Vagina (tissue), 2 donors: ENCODE measurements at regions not wholly inside any gene's neighbourhood (a gene's known extent, or its start where the extent isn't known, plus 50 kb on each side); places are given as distances from the start of the nearest gene placed in this dataset.
"Not testable (repeated sequence)": the region's sequence is repeated elsewhere in the genome, so short reads cannot be mapped to it uniquely, and the experiment has no call there.

Experiments
- DNase-seq, 2 donors: peaks; one replicate each; pipeline ENCODE4 v3.0.0-alpha.2; 2017; ENCODE audit errors: extremely low spot score in 2 of 2
- H3K27ac ChIP-seq: fragments of 200-600 bp; sonication (generic); one replicate; pipeline ENCODE4 v1.5.1; 2019
- H3K27me3 ChIP-seq: fragments of 200-600 bp; sonication (generic); one replicate; pipeline ENCODE4 v1.5.1; 2019
- H3K36me3 ChIP-seq, 2 donors: fragments of 200-600 bp; sonication (generic); one replicate each; pipeline ENCODE4 v1.5.1; 2017 to 2019
- H3K4me1 ChIP-seq: fragments of 200-600 bp; sonication (generic); one replicate; pipeline ENCODE4 v1.5.1; 2019
- H3K4me3 ChIP-seq, 2 donors: fragments of 200-600 bp; sonication (generic); 1 replicate in 1 of 2; 2 replicates in 1 of 2; pipeline ENCODE4 v1.5.1; 2016 to 2019
- H3K9me3 ChIP-seq: fragments of 200-600 bp; sonication (generic); one replicate; pipeline ENCODE4 v1.5.1; 2019
- POLR2A ChIP-seq, 2 donors: fragments of 450-650 bp; IDR thresholded peaks; one replicate each; pipeline ENCODE4 v1.6.1; 2017; ENCODE audit warnings: antibody characterized with exemption in 2 of 2, mild to moderate bottlenecking in 2 of 2, moderate library complexity in 2 of 2
- POLR2AphosphoS5 ChIP-seq, 2 donors: sonication (generic); formaldehyde crosslinking; IDR thresholded peaks; one replicate each; pipeline ENCODE4 v1.9.0; 2017; ENCODE audit warnings: antibody characterized with exemption in 2 of 2, mild to moderate bottlenecking in 2 of 2, low read depth in 1 of 2; ENCODE audit not compliant: insufficient read depth in 1 of 2
- intact Hi-C: fragments of 100-400 bp; cut with DNase I; formaldehyde crosslinking; loops from one replicate; pipeline ENCODE4 v1.15.1; 2023
- TF ChIP-seq, protein P1 (sequence below), 3 experiments: fragments of 450-650 bp in 2 of 3; fragments of 200-600 bp in 1 of 3; sonication (generic) in 1 of 3; IDR thresholded peaks; one replicate each; pipeline ENCODE4 v1.5.1; 2017 to 2019; ENCODE audit warnings: antibody characterized with exemption in 3 of 3, mild to moderate bottlenecking in 2 of 3, moderate library complexity in 2 of 3

DNA sequence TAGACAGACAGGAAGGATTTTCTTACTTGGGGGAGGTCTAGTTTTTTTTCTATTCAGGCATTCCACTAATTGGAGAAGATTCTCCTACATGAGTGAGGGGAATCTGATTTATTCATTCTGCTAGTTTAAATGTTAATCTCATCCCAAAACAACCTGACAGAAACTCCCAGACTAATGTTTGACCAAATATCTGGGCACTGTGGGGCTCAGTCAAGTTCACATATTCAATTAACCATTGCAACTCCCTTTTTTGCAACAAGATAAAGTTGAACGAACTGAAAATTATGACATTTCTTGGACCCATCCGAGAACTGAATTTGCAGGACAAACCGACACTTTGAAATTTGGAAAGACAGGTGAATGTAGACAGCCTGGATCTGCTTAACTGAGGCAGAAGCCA lies 194.4 kb upstream of the PTER start:
- intact Hi-C loops, result no loop called here
- no peaks in the 10 kb centered on the region for H3K4me1 ChIP-seq
- H3K36me3 ChIP-seq, result no peaks in the 10 kb centered on the region
- H3K4me3 ChIP-seq, result no peak overlapping the region
- DNase-seq, result no peak
- TF ChIP-seq POLR2A (IDR thresholded peaks at IDR 0.05) (no peak), POLR2AphosphoS5 (IDR thresholded peaks at IDR 0.05; ENCODE audit: insufficient read depth in 1 of 2, low read depth in 1 of 2) (no peak)
- TF ChIP-seq, protein P1, sequence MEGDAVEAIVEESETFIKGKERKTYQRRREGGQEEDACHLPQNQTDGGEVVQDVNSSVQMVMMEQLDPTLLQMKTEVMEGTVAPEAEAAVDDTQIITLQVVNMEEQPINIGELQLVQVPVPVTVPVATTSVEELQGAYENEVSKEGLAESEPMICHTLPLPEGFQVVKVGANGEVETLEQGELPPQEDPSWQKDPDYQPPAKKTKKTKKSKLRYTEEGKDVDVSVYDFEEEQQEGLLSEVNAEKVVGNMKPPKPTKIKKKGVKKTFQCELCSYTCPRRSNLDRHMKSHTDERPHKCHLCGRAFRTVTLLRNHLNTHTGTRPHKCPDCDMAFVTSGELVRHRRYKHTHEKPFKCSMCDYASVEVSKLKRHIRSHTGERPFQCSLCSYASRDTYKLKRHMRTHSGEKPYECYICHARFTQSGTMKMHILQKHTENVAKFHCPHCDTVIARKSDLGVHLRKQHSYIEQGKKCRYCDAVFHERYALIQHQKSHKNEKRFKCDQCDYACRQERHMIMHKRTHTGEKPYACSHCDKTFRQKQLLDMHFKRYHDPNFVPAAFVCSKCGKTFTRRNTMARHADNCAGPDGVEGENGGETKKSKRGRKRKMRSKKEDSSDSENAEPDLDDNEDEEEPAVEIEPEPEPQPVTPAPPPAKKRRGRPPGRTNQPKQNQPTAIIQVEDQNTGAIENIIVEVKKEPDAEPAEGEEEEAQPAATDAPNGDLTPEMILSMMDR (IDR thresholded peaks at IDR 0.05), result no peak
- H3K9me3 ChIP-seq, result no peaks in the 10 kb centered on the region
- no peak overlapping the region for H3K27ac ChIP-seq
- H3K27me3 ChIP-seq, result no peaks in the 10 kb centered on the region

DNA sequence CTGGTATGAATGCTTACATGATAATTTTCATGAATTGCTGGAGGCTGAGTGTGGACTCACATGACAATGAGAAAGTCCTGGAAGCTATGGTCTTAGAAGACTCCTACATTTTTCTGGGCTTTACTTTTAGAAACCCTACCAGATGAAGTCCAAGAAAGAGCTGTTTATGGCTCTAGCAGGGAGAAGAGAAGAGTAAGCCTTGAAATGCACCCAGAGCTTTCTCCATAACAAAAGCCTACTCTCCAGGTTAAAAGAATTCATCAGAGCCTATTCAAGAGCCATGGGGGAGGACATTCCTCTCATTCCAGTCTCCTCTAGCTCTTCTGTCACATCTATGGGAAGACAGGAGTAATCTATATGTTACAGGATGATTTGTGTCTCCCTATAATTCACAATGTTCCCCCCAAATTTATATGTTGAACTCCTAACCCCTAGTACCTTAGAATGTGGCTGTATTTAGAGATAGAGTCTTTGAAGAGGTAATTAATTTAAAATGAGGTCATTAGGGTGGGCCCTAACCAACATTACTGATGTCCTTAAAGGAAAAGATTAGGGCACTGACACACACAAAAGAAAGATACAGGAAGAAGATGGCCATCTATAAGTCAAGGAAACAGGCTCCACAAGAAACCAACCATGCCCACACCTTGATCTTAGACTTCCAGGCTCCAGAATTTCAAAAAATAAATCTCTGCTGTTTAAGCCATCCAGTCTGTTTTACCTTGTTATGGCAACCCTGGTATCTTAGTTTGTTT lies 193.8 kb upstream of the PTER start:
- no peaks in the 10 kb centered on the region for H3K27me3 ChIP-seq
- TF ChIP-seq POLR2AphosphoS5 (IDR thresholded peaks at IDR 0.05; ENCODE audit: insufficient read depth in 1 of 2, low read depth in 1 of 2), result no peak
- TF ChIP-seq POLR2A (IDR thresholded peaks at IDR 0.05), result no peak
- TF ChIP-seq, protein P1 (IDR thresholded peaks at IDR 0.05), result no peak
- H3K27ac ChIP-seq, result no peak overlapping the region
- intact Hi-C loops, result no loop called here
- DNase-seq, result no peak
- no peaks in the 10 kb centered on the region for H3K9me3 ChIP-seq
- H3K4me3 ChIP-seq, result no peak overlapping the region
- no peaks in the 10 kb centered on the region for H3K36me3 ChIP-seq
- no peaks in the 10 kb centered on the region for H3K4me1 ChIP-seq

DNA sequence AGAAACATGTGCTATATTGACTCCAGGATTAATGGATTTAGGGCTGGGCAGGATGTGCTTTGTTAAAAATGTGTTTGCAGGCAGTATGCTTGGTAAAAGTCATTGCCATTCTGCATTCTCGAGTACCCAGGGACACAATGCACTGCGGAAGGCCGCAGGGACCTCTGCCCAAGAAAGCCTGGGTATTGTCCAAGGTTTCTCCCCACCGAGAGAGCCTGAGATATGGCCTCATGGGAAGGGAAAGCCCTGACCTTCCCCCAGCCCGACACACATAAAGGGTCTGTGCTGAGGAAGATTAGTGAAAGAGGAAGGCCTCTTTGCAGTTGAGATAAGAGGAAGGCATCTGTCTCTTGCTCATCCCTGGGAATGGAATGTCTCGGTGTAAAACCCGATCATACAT lies 186.7 kb upstream of the PTER start:
- H3K4me1 ChIP-seq, H3K4me3 ChIP-seq, DNase-seq, H3K9me3 ChIP-seq, H3K27me3 ChIP-seq, H3K27ac ChIP-seq, H3K36me3 ChIP-seq, intact Hi-C loops: not testable (repeated sequence)

DNA sequence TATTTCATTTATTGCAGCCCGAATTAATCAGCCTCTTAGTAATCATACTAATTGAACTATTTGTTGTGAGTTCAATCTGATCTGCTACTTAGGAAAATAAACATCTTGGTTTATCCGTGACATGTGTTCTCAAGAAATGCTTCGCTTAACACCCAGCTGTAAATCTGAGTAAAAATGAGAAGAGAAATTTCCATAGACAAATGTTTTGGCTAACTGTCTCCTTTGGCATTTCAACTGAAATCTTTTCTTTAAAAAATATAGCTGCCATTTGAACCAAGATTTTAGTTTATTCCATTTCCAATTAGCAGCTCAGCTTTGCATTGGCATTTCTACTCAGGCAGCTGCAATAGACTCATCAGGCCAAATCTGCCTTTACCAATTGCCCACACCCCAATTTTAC lies 180.5 kb upstream of the PTER start:
- H3K9me3 ChIP-seq, result no peaks in the 10 kb centered on the region
- H3K27ac ChIP-seq, result no peak overlapping the region
- TF ChIP-seq, protein P1 (IDR thresholded peaks at IDR 0.05), result no peak
- TF ChIP-seq POLR2AphosphoS5 (IDR thresholded peaks at IDR 0.05; ENCODE audit: insufficient read depth in 1 of 2, low read depth in 1 of 2) (no peak), POLR2A (IDR thresholded peaks at IDR 0.05) (no peak)
- DNase-seq, result no peak
- H3K36me3 ChIP-seq, result no peaks in the 10 kb centered on the region
- H3K4me1 ChIP-seq, result no peaks in the 10 kb centered on the region
- H3K4me3 ChIP-seq, result no peak overlapping the region
- H3K27me3 ChIP-seq, result no peaks in the 10 kb centered on the region
- intact Hi-C loops, result no loop called here

DNA sequence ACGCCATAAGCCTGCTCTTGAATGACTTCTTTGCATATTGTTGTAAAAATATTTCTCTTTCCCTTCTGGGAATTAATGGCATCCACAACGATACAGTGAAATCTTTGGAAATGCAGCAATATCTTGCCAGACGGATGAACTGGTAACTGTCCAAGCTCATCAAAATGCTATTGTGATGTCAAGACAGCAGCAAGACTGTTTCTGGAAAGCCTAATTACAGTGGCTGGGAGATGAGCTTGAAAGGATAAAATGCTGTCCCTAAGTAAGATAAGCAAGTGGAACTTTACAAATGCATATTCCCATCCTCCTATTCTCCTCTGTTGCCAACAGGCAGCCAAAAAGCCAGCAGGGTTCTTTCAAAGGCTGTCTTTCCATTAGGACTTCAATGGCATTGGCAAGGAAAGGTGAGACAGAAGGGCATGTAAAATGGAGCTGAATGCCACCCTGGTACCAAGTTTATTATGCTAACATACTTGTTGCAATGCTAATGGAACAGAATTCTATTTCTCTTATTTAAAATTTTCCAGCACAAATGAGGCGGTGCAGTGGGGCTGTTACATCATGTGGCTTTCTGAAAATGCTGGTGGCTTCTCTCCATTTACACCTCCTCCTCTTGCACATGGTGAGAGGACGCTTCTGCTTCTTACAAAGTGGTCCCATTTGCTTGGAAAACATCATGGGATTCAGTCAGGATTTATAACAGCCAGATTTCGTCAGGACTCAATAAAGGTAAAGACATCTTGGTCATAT lies 178.3 kb upstream of the PTER start:
- no peak overlapping the region for H3K4me3 ChIP-seq
- no peaks in the 10 kb centered on the region for H3K36me3 ChIP-seq
- DNase-seq, result no peak
- no peak overlapping the region for H3K27ac ChIP-seq
- intact Hi-C loops, result no loop called here
- no peaks in the 10 kb centered on the region for H3K27me3 ChIP-seq
- TF ChIP-seq, protein P1 (IDR thresholded peaks at IDR 0.05), result no peak
- TF ChIP-seq POLR2A (IDR thresholded peaks at IDR 0.05) (no peak), POLR2AphosphoS5 (IDR thresholded peaks at IDR 0.05; ENCODE audit: insufficient read depth in 1 of 2, low read depth in 1 of 2) (no peak)
- H3K4me1 ChIP-seq, result no peaks in the 10 kb centered on the region
- no peaks in the 10 kb centered on the region for H3K9me3 ChIP-seq
